ENCODE measurements at regions not wholly inside any gene's neighbourhood (a gene's known extent, or its start where the extent isn't known, plus 50 kb on each side); places are given as distances from the start of the nearest gene placed in this dataset.

DNA sequence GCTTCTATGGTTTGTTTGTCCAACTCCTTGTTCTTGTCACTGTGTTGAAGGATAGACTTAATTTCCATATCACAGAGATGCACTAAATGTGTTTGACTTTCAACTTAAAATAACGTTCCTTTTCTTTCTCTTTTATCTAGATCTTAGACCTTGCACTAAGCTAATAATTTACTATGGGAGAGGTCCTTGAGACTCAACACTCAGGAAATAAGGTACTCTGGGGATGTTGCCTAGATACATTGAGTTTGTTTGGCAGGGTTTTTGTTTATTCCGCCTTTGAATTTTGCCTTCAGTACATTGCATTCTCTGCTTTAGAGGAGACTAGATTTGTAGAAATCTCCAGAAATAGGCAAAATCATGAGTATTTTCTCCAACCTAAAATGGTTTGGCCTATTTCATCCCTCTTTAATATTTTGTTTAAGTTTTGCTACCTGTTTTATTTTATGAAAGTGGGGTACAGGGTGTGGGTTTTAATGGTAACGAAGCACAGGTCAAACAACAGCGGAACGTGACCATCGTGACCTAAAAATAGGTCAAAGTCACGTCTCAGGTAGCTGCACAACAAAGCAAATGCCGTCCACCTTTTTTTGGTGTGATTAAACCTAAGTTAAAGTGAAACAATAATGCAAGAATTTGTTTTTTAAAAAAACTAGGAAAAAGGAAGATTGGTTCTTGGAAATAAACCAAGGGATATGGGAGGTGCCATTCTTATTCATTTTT, 115.3 kb upstream of the CPSF6 start:
- no peak for TF ChIP-seq POLR2AphosphoS5 (IDR thresholded peaks at IDR 0.05)
- TF ChIP-seq, protein P1, sequence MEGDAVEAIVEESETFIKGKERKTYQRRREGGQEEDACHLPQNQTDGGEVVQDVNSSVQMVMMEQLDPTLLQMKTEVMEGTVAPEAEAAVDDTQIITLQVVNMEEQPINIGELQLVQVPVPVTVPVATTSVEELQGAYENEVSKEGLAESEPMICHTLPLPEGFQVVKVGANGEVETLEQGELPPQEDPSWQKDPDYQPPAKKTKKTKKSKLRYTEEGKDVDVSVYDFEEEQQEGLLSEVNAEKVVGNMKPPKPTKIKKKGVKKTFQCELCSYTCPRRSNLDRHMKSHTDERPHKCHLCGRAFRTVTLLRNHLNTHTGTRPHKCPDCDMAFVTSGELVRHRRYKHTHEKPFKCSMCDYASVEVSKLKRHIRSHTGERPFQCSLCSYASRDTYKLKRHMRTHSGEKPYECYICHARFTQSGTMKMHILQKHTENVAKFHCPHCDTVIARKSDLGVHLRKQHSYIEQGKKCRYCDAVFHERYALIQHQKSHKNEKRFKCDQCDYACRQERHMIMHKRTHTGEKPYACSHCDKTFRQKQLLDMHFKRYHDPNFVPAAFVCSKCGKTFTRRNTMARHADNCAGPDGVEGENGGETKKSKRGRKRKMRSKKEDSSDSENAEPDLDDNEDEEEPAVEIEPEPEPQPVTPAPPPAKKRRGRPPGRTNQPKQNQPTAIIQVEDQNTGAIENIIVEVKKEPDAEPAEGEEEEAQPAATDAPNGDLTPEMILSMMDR (IDR thresholded peaks at IDR 0.05): no peak
- no peak for TF ChIP-seq POLR2A (IDR thresholded peaks at IDR 0.05; ENCODE audit: low read depth)
- TF ChIP-seq EP300 (IDR thresholded peaks at IDR 0.05): no peak

Measured in esophagus muscularis mucosa (tissue), 4 donors.